Neural cell (in vitro differentiated cells): ENCODE measurements at regions not wholly inside any gene's neighbourhood (a gene's known extent, or its start where the extent isn't known, plus 50 kb on each side); places are given as distances from the start of the nearest gene placed in this dataset.

Experiments
- CTCF ChIP-seq: fragments of 450-650 bp; IDR thresholded peaks from 2 replicates; pipeline ENCODE4 v1.5.1; 2014; ENCODE audit warnings: antibody characterized with exemption, mild to moderate bottlenecking, moderate library complexity; ENCODE audit not compliant: poor library complexity, severe bottlenecking
- EP300 ChIP-seq: fragments of 450-650 bp; conservative IDR thresholded peaks from 2 replicates; pipeline ENCODE4 v1.6.1; 2014; ENCODE audit warnings: antibody characterized with exemption, mild to moderate bottlenecking, moderate library complexity; ENCODE audit not compliant: poor library complexity, severe bottlenecking
- EZH2 ChIP-seq: fragments of 200-600, 300-800 bp; shearing (Covaris generic), sonication (generic); IDR thresholded peaks from 2 replicates; pipeline ENCODE4 v1.6.1; 2014; ENCODE audit warnings: antibody characterized with exemption, low read length, borderline replicate concordance, mild to moderate bottlenecking; ENCODE audit not compliant: insufficient read depth, poor library complexity, severe bottlenecking
- POLR2AphosphoS5 ChIP-seq: IDR thresholded peaks from 2 replicates; pipeline ENCODE4 v1.6.1; 2012
- REST ChIP-seq: IDR thresholded peaks from 2 replicates; pipeline ENCODE4 v1.6.1; 2012; ENCODE audit warnings: borderline replicate concordance
- SMC3 ChIP-seq: fragments of 450-650 bp; conservative IDR thresholded peaks from 2 replicates; pipeline ENCODE4 v1.6.1; 2014; ENCODE audit warnings: antibody characterized with exemption, mild to moderate bottlenecking, moderate library complexity; ENCODE audit not compliant: poor library complexity
- TAF1 ChIP-seq: IDR thresholded peaks from 2 replicates; pipeline ENCODE4 v1.6.1; 2012; ENCODE audit warnings: low read depth

DNA sequence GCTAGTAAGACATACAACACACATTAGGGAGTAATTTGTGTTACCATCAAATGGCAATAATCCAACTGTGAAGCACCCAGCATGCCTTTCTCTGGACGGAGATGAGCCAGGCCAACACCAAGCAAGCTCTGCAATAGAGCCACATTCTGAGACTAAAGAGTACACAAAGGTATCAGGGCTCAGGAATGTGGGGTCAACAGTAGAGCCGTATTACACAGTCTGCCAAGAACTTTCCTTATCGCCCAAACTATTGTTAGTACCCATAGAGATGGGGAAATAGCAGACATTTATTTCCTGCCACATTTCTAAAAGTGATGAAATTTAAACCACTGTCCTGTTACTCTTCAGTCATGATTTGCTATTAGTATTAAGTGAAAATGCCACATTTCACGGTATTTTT, 113.7 kb downstream of the BMP4 start:
- TF ChIP-seq EZH2 = no peak
- no peak for TF ChIP-seq CTCF
- TF ChIP-seq TAF1 = no peak
- no peak for TF ChIP-seq EP300
- no peak for TF ChIP-seq POLR2AphosphoS5
- TF ChIP-seq SMC3 = no peak
- no peak for TF ChIP-seq REST
